GM10266 (cell line): ENCODE measurements at regions not wholly inside any gene's neighbourhood (a gene's known extent, or its start where the extent isn't known, plus 50 kb on each side); places are given as distances from the start of the nearest gene placed in this dataset.

Experiments
- DNase-seq: peaks from one replicate; pipeline ENCODE4 v3.0.0; 2012; ENCODE audit errors: extremely low spot score
- TF ChIP-seq, protein P1 (sequence below): IDR thresholded peaks from 2 replicates; pipeline ENCODE4 v1.5.1; 2012; ENCODE audit warnings: mild to moderate bottlenecking, low read depth; ENCODE audit not compliant: control insufficient read depth, insufficient read depth; ENCODE audit errors: missing control alignments

DNA sequence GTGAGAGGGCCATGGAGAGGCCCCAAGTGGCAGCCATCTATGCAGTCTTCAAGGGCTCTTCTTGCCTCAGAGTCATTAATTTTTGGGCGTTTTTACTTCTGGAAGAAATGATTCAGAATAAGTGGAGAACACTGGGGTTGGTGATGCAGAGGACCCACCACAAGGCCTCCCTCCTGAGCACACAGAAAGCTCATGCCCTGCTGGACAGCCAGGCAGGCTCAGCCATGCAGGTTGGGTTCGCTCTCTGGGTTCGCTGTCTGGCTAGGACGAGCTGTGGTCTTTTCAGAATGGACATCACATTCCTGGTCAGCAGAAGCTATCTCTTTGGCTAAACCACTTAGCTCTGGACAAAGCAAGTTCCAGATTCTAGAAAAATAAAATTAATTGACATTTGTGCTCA lies 480.8 kb downstream of the RPS24 start:
- DNase-seq, result no peak
- TF ChIP-seq, protein P1, sequence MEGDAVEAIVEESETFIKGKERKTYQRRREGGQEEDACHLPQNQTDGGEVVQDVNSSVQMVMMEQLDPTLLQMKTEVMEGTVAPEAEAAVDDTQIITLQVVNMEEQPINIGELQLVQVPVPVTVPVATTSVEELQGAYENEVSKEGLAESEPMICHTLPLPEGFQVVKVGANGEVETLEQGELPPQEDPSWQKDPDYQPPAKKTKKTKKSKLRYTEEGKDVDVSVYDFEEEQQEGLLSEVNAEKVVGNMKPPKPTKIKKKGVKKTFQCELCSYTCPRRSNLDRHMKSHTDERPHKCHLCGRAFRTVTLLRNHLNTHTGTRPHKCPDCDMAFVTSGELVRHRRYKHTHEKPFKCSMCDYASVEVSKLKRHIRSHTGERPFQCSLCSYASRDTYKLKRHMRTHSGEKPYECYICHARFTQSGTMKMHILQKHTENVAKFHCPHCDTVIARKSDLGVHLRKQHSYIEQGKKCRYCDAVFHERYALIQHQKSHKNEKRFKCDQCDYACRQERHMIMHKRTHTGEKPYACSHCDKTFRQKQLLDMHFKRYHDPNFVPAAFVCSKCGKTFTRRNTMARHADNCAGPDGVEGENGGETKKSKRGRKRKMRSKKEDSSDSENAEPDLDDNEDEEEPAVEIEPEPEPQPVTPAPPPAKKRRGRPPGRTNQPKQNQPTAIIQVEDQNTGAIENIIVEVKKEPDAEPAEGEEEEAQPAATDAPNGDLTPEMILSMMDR, result no peak

DNA sequence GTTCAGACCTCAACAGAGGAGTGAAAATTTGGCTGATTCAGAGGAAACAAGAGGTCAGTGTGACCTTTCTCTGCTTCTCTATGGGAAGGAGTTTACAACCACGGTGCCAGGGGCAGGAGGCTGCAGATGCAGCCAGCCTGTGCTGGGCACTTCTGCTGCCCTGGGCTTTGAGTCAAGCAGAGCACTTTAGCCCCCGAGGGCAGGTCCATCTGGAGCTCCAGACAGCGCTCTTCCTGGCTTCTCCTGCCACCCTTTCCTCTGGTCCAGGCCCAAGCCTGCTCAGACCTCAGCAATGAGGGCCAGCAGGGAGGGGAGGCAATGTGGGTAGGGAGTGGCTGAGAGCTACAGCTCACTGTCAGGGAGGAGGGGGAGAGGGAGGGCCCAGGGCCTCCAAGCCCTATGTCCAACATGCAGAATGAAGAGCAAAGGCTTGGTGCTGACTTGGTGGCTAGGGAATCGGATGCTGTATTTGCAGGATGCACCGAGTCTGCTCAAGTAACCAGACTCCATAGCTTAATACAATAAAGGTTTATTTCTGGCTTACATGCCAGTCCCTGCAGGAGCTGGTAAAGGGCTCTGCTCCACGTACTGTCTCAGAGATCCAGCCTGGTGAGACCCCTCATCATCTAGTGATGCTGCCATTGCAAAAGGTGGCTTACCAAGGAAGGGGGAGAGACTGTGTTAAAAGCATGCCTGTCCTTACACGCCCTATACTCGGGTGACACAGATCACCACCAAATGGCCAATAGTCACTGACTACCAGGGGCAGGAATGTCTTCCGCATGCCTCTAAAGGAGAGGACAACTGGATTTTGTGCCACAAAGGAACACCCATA lies 481.6 kb downstream of the RPS24 start:
- DNase-seq, result no peak
- TF ChIP-seq, protein P1, result no peak

DNA sequence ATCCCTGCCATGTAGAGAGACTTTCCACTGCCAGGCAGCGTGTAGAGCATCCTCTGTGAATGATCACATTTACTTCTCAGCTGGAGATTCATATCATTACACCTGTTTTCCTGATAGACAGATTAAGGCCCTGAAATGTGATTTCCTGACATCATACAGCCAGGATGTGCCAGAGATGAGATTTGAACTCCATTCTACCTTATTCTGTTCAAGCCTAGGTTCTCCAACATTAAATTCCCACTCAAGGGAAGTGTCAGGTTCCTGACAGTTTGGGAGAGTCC lies 482.1 kb downstream of the RPS24 start:
- TF ChIP-seq, protein P1, result no peak
- DNase-seq, result no peak

DNA sequence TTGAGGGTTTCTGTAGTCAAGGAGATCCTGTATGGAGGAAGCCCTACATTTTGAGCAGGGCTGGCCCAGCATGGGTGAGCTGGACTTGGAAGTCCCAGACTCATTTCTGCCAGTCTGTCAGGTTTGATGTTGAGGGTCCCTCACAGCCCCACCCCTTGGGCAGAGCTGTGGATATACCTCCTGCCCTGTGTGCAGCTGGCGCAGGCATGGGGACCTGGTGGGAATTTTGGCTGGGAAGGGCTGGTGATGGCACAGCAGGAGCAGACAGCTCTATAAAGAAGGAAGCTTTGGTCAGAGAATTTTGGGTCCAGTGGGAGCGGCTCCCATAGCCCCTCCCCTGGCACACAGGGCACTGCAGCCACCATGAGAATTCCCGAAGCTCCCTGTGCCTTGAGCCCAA lies 482.6 kb downstream of the RPS24 start:
- DNase-seq, result no peak
- TF ChIP-seq, protein P1, result no peak

DNA sequence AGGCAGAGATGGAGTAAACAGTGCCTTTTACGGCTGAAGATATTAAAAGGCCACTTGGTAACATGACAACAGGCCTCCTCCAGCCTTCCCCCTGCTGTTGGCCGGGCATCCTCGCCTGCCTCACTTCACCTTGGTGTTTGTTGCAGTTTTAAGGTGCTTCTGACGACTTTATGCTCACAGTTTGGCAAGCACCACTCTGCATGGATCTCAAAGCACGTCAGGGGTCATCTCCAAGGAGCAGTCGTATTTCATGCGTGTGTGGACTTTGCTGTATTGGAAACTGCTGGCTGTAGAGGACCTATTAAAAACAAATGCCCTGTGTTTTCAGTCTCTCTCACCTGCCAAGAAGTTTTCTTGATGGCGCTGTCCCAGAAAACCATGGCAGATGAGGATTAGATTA lies 483.1 kb downstream of the RPS24 start:
- no peak for DNase-seq
- TF ChIP-seq, protein P1, result no peak

DNA sequence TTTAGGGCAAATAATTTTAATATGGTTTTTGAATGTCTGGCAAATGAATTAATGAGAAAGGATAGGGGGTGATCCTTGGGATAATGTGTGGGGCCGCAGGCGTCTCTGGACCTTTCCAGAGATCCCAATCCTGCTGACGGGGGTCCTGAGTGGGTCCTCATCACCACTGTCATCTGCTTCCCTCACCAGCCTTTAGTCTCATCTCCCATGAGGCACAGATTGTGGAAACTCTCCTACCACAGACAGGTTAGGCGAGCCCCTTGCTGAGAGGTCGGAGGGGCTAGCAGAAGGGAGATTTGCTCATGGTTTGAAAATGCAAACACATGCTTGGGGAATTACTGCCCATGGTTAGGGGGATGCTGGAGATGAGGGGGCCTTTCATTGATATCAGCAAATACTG lies 484.6 kb downstream of the RPS24 start:
- TF ChIP-seq, protein P1, result no peak

DNA sequence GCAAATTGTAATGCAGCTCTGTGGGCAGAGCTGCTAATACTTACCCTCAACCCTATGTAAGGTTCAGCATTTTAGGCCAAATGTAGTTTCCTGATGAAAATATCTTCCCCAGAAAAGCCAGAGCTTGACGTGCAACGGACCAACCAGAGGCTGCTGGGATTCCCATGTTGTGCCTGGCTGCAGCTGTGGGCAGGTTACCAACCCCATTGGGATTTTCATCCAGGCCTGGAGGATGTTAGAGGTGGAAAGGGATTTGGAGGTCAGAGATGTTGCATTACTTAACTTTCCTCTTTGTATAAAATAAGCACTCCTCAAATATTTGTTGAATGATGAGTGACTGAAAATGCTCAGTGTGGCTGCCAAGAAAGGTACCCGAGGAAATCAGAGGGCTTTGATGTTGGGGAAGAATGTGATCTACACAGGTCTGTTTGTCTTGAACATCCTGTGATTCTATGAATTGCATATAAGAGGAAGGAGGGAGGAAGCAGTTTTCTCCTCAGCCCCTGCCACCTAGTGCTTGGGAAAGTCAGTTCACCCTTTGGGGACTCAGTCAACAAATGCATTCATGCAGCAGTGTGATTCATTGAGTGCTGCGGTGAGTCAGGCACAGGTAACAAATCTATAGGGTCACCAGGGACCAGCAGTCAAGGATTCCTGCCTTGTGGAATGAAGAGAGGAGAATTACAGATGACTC lies 487.2 kb downstream of the RPS24 start:
- TF ChIP-seq, protein P1, result no peak
- no peak for DNase-seq

More for the DNA sequence above, 484.6 kb downstream of the RPS24 start:
- DNase-seq, result no peak
